Trophoblast cell (in vitro differentiated cells and primary cell): ENCODE measurements at regions not wholly inside any gene's neighbourhood (a gene's known extent, or its start where the extent isn't known, plus 50 kb on each side); places are given as distances from the start of the nearest gene placed in this dataset.
A peak's percentile ranks its signal among the peaks of the same experiment; 100 is the strongest.

Experiments
- DNase-seq, 2 donors: peaks; one replicate each; pipeline ENCODE4 v3.0.0-alpha.2; 2016
- H2AFZ ChIP-seq: 2 replicates; pipeline ENCODE4 v1.6.1; 2013; ENCODE audit warnings: low read length, moderate library complexity, mild to moderate bottlenecking; ENCODE audit not compliant: insufficient read depth, poor library complexity
- H2AK5ac ChIP-seq: 2 replicates; pipeline ENCODE4 v1.6.1; 2013; ENCODE audit warnings: mild to moderate bottlenecking, low read length
- H2BK120ac ChIP-seq: 2 replicates; pipeline ENCODE4 v1.6.1; 2013; ENCODE audit warnings: low read length, mild to moderate bottlenecking, moderate library complexity; ENCODE audit not compliant: insufficient read depth, poor library complexity
- H2BK12ac ChIP-seq: 2 replicates; pipeline ENCODE4 v1.6.1; 2013; ENCODE audit warnings: mild to moderate bottlenecking, low read length, moderate library complexity
- H2BK5ac ChIP-seq: 2 replicates; pipeline ENCODE4 v1.6.1; 2013; ENCODE audit warnings: low read length, low read depth, moderate library complexity, mild to moderate bottlenecking; ENCODE audit not compliant: poor library complexity
- H3K14ac ChIP-seq: 2 replicates; pipeline ENCODE4 v1.6.1; 2013; ENCODE audit warnings: mild to moderate bottlenecking, low read length
- H3K18ac ChIP-seq: 2 replicates; pipeline ENCODE4 v1.6.1; 2013; ENCODE audit warnings: mild to moderate bottlenecking, low read length
- H3K23ac ChIP-seq: 2 replicates; pipeline ENCODE4 v1.6.1; 2013; ENCODE audit warnings: low read length
- H3K27ac ChIP-seq: 2 replicates; pipeline ENCODE4 v1.5.1; 2013; ENCODE audit warnings: low read depth, mild to moderate bottlenecking, inconsistent platforms, low read length, moderate library complexity
- H3K27me3 ChIP-seq: 2 replicates; pipeline ENCODE4 v1.6.1; 2013; ENCODE audit warnings: inconsistent platforms, mild to moderate bottlenecking, low read length, moderate library complexity; ENCODE audit not compliant: insufficient read depth
- H3K36me3 ChIP-seq, 2 experiments: 1 replicate in 1 of 2; 2 replicates in 1 of 2; pipeline ENCODE4 v1.6.1; 2013; ENCODE audit warnings: low read length in 2 of 2, mild to moderate bottlenecking in 2 of 2, moderate library complexity in 1 of 2; ENCODE audit not compliant: insufficient read depth in 2 of 2, control insufficient read depth in 1 of 2
- H3K4ac ChIP-seq: 2 replicates; pipeline ENCODE4 v1.6.1; 2013; ENCODE audit warnings: low read depth, mild to moderate bottlenecking, low read length, moderate library complexity
- H3K4me1 ChIP-seq, 2 experiments: 1 replicate in 1 of 2; 2 replicates in 1 of 2; pipeline ENCODE4 v1.6.1; 2013; ENCODE audit warnings: low read length in 2 of 2, mild to moderate bottlenecking in 2 of 2, moderate library complexity in 1 of 2; ENCODE audit not compliant: insufficient read depth in 2 of 2, control insufficient read depth in 1 of 2
- H3K4me2 ChIP-seq: 2 replicates; pipeline ENCODE4 v1.6.1; 2013; ENCODE audit warnings: inconsistent platforms, mild to moderate bottlenecking, low read length, moderate library complexity
- H3K4me3 ChIP-seq: 2 replicates; pipeline ENCODE4 v1.5.1; 2013; ENCODE audit warnings: mild to moderate bottlenecking, low read depth, low read length, inconsistent platforms
- H3K79me1 ChIP-seq: one replicate; pipeline ENCODE4 v1.6.1; 2013; ENCODE audit warnings: low read length
- H3K79me2 ChIP-seq: 2 replicates; pipeline ENCODE4 v1.6.1; 2013; ENCODE audit warnings: low read length, mild to moderate bottlenecking; ENCODE audit not compliant: control insufficient read depth, insufficient read depth, poor library complexity
- H3K9ac ChIP-seq: 2 replicates; pipeline ENCODE4 v1.6.1; 2013; ENCODE audit warnings: mild to moderate bottlenecking, low read length
- H3K9me3 ChIP-seq: 2 replicates; pipeline ENCODE4 v1.6.1; 2013; ENCODE audit warnings: low read depth, mild to moderate bottlenecking, control low read depth, inconsistent platforms, low read length; ENCODE audit not compliant: insufficient read depth
- H4K12ac ChIP-seq: 2 replicates; pipeline ENCODE4 v1.6.1; 2013; ENCODE audit warnings: low read depth, mild to moderate bottlenecking, low read length, moderate library complexity
- H4K8ac ChIP-seq: 2 replicates; pipeline ENCODE4 v1.6.1; 2013; ENCODE audit warnings: low read depth, mild to moderate bottlenecking, low read length, moderate library complexity
- H4K91ac ChIP-seq: one replicate; pipeline ENCODE4 v1.6.1; 2013; ENCODE audit warnings: low read depth, mild to moderate bottlenecking, low read length, moderate library complexity
- WGBS: extraction: QIAGEN DNeasy Blood & Tissue Kit; methylation state at CpG from one replicate; pipeline ENCODE4 v1.1.7; 2013; ENCODE audit warnings: missing lambda C conversion rate; ENCODE audit not compliant: insufficient read length, insufficient coverage; ENCODE audit errors: extremely low coverage; 5-methylcytosine and 5-hydroxymethylcytosine counted together

DNA sequence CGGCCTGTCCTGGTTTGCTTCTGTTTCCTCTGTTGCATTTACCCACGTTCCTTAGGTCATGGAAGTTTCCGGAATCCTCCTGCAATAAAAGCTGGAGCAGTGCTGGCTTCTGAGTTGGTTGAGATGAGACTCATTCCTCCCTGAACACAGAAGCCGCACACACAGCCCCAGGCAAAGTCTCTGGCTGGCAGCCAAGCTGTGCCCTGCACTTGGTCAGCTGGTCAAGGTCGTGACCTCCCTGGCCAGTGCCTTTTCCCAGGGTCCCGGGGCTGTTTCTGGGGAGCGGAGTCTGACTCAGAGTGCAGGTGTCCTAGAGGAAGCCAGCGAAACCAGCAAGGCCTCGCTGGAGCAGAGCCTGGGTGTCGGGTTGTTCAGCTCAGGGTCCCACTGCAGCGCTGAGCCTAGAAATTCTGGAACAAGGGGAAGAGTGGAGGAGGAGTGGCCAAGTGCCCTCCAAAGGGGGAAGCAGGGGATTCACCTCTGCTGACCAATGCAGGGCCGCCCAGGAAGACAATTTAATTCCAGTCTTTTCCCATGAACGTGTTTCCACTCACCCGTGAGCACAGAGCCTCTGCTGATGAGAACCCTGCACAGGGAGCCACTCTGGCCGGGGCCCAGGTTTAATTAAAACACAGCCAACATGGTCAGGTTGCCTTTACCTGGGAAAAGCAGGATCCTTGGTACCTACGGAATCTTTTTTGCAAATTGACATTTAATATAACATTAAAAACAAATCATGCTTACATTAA, 245.5 kb upstream of the PPP2R2D start:
- Histone ChIP-seq H3K4me1 (peaks cover 7 to 10% of the 10 kb centered on the region in 2 experiments), H3K79me1 (no peaks in the 10 kb centered on the region), H3K27ac (no peak overlapping the region), H3K27me3 (no peaks in the 10 kb centered on the region), H2BK120ac (no peak overlapping the region), H4K8ac (no peak overlapping the region), H3K9ac (no peak overlapping the region), H2BK5ac (no peak overlapping the region), H3K9me3 (peaks cover 9% of the 10 kb centered on the region), H3K14ac (no peak overlapping the region), H3K4me2 (no peak overlapping the region), H3K4ac (no peak overlapping the region), H3K23ac (no peak overlapping the region), H3K4me3 (no peak overlapping the region), H4K12ac (no peak overlapping the region), H3K36me3 (no peaks in the 10 kb centered on the region), H2AFZ (no peak overlapping the region), H3K18ac (no peak overlapping the region), H2AK5ac (no peak overlapping the region), H3K79me2 (no peaks in the 10 kb centered on the region), H4K91ac (no peak overlapping the region), H2BK12ac (no peak overlapping the region)
- WGBS: no CpG with 5 or more reads among the region's 16 CpGs
- DNase-seq: no peak

DNA sequence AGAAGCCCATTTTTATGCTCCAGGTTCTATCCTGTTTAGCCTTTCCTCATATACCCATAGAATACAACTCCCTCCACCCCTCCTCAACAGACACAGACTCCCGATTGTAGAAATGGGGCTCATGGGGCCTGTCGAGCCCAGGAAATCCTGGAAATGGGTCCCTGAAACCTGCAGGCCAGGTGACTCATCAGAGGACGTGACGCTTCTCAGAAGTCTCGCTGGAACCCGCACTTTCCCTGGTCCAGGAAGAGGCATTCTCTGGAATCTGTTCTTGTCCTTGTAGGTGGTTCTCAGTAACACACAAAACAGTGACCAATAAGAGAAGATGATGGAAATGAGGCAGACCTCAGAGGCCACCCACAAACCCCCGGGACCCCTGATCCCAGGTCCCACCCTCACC, 244.8 kb upstream of the PPP2R2D start:
- Histone ChIP-seq H4K91ac (no peak overlapping the region), H3K18ac (no peak overlapping the region), H4K8ac (no peak overlapping the region), H3K4me3 (no peak overlapping the region), H3K14ac (no peak overlapping the region), H4K12ac (no peak overlapping the region), H3K27me3 (no peaks in the 10 kb centered on the region), H3K23ac (no peak overlapping the region), H3K9ac (no peak overlapping the region), H2AFZ (no peak overlapping the region), H3K79me2 (no peaks in the 10 kb centered on the region), H2BK12ac (no peak overlapping the region), H3K36me3 (no peaks in the 10 kb centered on the region), H2BK120ac (no peak overlapping the region), H3K4me2 (no peak overlapping the region), H3K4ac (no peak overlapping the region), H3K27ac (no peak overlapping the region), H3K9me3 (peaks cover 12% of the 10 kb centered on the region), H2AK5ac (no peak overlapping the region), H3K79me1 (no peaks in the 10 kb centered on the region), H2BK5ac (no peak overlapping the region), H3K4me1 (peaks cover 7 to 10% of the 10 kb centered on the region in 2 experiments)
- no CpG with 5 or more reads among the region's 7 CpGs for WGBS
- no peak for DNase-seq

DNA sequence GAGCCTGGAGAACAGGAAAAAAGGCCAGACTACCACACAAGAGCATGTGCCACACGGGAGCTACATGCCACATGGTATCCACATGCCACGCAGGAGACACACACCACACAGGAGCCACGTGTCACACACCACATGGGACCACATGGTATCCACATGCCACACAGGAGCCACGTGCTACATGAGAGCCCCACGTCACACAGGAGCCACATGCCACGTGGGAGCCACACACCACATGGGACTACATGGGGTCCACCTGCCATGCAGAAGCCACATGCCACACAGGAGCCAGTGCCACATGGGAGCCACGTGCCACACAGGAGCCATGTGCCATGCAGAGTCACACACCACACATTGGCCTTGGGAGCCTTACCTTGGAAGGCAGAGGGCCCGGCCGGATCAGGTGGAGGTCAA, 244.4 kb upstream of the PPP2R2D start:
- no peak overlapping the region for H3K4me2 ChIP-seq
- no peak overlapping the region for H3K18ac ChIP-seq
- peaks cover 7 to 10% of the 10 kb centered on the region in 2 experiments for H3K4me1 ChIP-seq
- H3K27me3 ChIP-seq: no peaks in the 10 kb centered on the region
- H3K9ac ChIP-seq: no peak overlapping the region
- H3K36me3 ChIP-seq: no peaks in the 10 kb centered on the region
- H2AK5ac ChIP-seq: no peak overlapping the region
- peak overlapping the region; percentile 47 for H3K4me3 ChIP-seq
- H2BK12ac ChIP-seq: no peak overlapping the region
- no peak for DNase-seq
- H3K14ac ChIP-seq: no peak overlapping the region
- H4K12ac ChIP-seq: no peak overlapping the region
- H3K9me3 ChIP-seq: peaks cover 12% of the 10 kb centered on the region
- no peak overlapping the region for H4K91ac ChIP-seq
- no peak overlapping the region for H3K27ac ChIP-seq
- H2BK120ac ChIP-seq: no peak overlapping the region
- WGBS: no CpG with 5 or more reads among the region's 9 CpGs
- no peak overlapping the region for H2AFZ ChIP-seq
- no peak overlapping the region for H2BK5ac ChIP-seq
- H3K23ac ChIP-seq: no peak overlapping the region
- no peaks in the 10 kb centered on the region for H3K79me1 ChIP-seq
- no peak overlapping the region for H3K4ac ChIP-seq
- H3K79me2 ChIP-seq: no peaks in the 10 kb centered on the region
- H4K8ac ChIP-seq: no peak overlapping the region

DNA sequence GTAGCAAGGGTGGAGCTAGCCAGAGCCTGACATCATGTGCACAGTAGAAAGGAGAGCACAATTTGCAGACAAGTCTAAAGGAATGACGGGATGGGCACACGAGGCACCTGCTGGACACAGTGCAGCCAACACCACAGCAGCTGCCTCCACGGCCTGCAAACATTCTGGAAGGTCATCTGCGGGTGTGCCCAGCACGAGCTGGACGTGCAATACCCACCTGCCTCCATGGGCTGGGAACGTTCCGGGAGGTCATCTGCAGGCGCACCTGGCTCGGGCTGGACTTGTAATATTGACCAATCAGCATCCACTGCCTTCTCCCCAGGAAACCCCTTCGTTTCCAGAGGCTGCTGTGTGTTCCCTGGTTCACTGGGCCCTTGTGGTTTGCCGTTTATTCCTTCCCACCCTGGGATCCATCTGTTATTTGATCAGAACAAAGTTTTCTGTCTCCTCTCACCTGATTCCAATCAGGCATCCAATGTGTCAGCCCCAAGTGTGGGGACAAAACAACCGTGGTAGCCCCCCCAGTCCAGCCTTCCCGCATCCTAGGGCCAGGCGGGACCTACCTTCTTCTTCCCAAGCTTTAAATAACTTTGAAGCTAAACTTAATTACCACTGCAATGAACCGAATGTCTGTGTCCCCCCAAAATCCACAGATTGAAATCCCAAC, 243.4 kb upstream of the PPP2R2D start:
- no peaks in the 10 kb centered on the region for H3K79me1 ChIP-seq
- H3K4me3 ChIP-seq: no peak overlapping the region
- H3K4ac ChIP-seq: no peak overlapping the region
- H3K27ac ChIP-seq: no peak overlapping the region
- no peak overlapping the region for H4K8ac ChIP-seq
- H3K27me3 ChIP-seq: no peaks in the 10 kb centered on the region
- H3K36me3 ChIP-seq: no peaks in the 10 kb centered on the region
- no CpG with 5 or more reads among the region's 16 CpGs for WGBS
- H2BK12ac ChIP-seq: no peak overlapping the region
- no peak overlapping the region for H2BK120ac ChIP-seq
- H4K91ac ChIP-seq: no peak overlapping the region
- no peak overlapping the region for H4K12ac ChIP-seq
- no peak overlapping the region for H2AFZ ChIP-seq
- no peaks in the 10 kb centered on the region for H3K79me2 ChIP-seq
- H3K9me3 ChIP-seq: peaks cover 12% of the 10 kb centered on the region
- H3K9ac ChIP-seq: no peak overlapping the region
- H3K23ac ChIP-seq: no peak overlapping the region
- no peak overlapping the region for H3K4me2 ChIP-seq
- peaks cover 7 to 10% of the 10 kb centered on the region in 2 experiments for H3K4me1 ChIP-seq
- H3K14ac ChIP-seq: no peak overlapping the region
- DNase-seq: no peak
- no peak overlapping the region for H3K18ac ChIP-seq
- no peak overlapping the region for H2BK5ac ChIP-seq
- no peak overlapping the region for H2AK5ac ChIP-seq
